Effector memory CD8-positive, alpha-beta T cell (primary cell): ENCODE measurements at regions not wholly inside any gene's neighbourhood (a gene's known extent, or its start where the extent isn't known, plus 50 kb on each side); places are given as distances from the start of the nearest gene placed in this dataset.
"Not testable (repeated sequence)": the region's sequence is repeated elsewhere in the genome, so short reads cannot be mapped to it uniquely, and the experiment has no call there.

Experiments
- ATAC-seq: fragments of 150-1000 bp; cut with Tn5 transposase; replicated peaks from 2 replicates; pipeline ENCODE4 v1.10.0; 2021; ENCODE audit warnings: mild to moderate bottlenecking, moderate library complexity
- DNase-seq, 3 experiments: peaks; one replicate each; pipeline ENCODE4 v3.0.0; 2021
- H3K27ac Mint-ChIP-seq, 2 donors: one replicate each; pipeline ENCODE4 v1.8.0; 2022; ENCODE audit warnings: mild to moderate bottlenecking in 2 of 2, mixed read lengths in 2 of 2, moderate library complexity in 2 of 2
- H3K27me3 Mint-ChIP-seq, 2 donors: one replicate each; pipeline ENCODE4 v1.8.0; 2022; ENCODE audit warnings: mixed read lengths in 2 of 2
- H3K36me3 Mint-ChIP-seq: one replicate; pipeline ENCODE4 v1.8.0; 2022; ENCODE audit warnings: mild to moderate bottlenecking, moderate library complexity, mixed read lengths; ENCODE audit not compliant: insufficient read depth
- H3K4me1 Mint-ChIP-seq, 2 donors: one replicate each; pipeline ENCODE4 v1.8.0; 2022; ENCODE audit warnings: low read depth in 2 of 2, mixed read lengths in 2 of 2
- H3K4me3 Mint-ChIP-seq, 2 donors: one replicate each; pipeline ENCODE4 v1.8.0; 2022; ENCODE audit warnings: mild to moderate bottlenecking in 2 of 2, mixed read lengths in 2 of 2, moderate library complexity in 2 of 2
- H3K9me3 Mint-ChIP-seq, 2 donors: one replicate each; pipeline ENCODE4 v1.8.0; 2022; ENCODE audit warnings: mixed read lengths in 2 of 2

GRCh38 chr3:193028258-193028657 is 110.6 kb upstream of the MB21D2 start:
- Mint-ChIP-seq H3K27me3 (no peaks in the 10 kb centered on the region), H3K9me3 (no peaks in the 10 kb centered on the region), H3K27ac (no peak overlapping the region), H3K4me3 (no peak overlapping the region), H3K4me1 (no peaks in the 10 kb centered on the region), H3K36me3 (no peaks in the 10 kb centered on the region)
- ATAC-seq (no peak), DNase-seq (no peak)

- H3K9me3 Mint-ChIP-seq = peaks cover 0 to 3% of the 10 kb centered on the region in 2 donors
- ATAC-seq (no peak), DNase-seq (no peak)
- H3K27me3 Mint-ChIP-seq = no peaks in the 10 kb centered on the region
- no peak overlapping the region for H3K4me3 Mint-ChIP-seq
- no peak overlapping the region for H3K27ac Mint-ChIP-seq
- no peaks in the 10 kb centered on the region for H3K36me3 Mint-ChIP-seq
- no peaks in the 10 kb centered on the region for H3K4me1 Mint-ChIP-seq
Measured at GRCh38 chr3:193029800-193030199, 112.1 kb upstream of the MB21D2 start.

- Mint-ChIP-seq H3K4me3 (no peak overlapping the region), H3K27me3 (no peaks in the 10 kb centered on the region), H3K4me1 (no peaks in the 10 kb centered on the region), H3K36me3 (no peaks in the 10 kb centered on the region), H3K9me3 (peaks cover 0 to 4% of the 10 kb centered on the region in 2 donors), H3K27ac (no peak overlapping the region)
- DNase-seq (no peak), ATAC-seq (no peak)
Measured at GRCh38 chr3:193030276-193030675, 112.6 kb upstream of the MB21D2 start.

GRCh38 chr3:193031911-193032310 is 114.3 kb upstream of the MB21D2 start:
- no peaks in the 10 kb centered on the region for H3K27me3 Mint-ChIP-seq
- no peaks in the 10 kb centered on the region for H3K4me1 Mint-ChIP-seq
- DNase-seq (no peak), ATAC-seq (no peak)
- H3K4me3 Mint-ChIP-seq = no peak overlapping the region
- H3K27ac Mint-ChIP-seq = no peak overlapping the region
- H3K9me3 Mint-ChIP-seq = peaks cover 0 to 4% of the 10 kb centered on the region in 2 donors
- no peaks in the 10 kb centered on the region for H3K36me3 Mint-ChIP-seq

- no peak for DNase-seq
- Mint-ChIP-seq H3K36me3 (no peaks in the 10 kb centered on the region), H3K9me3 (peaks cover 0 to 9% of the 10 kb centered on the region in 2 donors), H3K4me3 (no peak overlapping the region), H3K4me1 (no peaks in the 10 kb centered on the region), H3K27ac (no peak overlapping the region), H3K27me3 (no peaks in the 10 kb centered on the region)
- ATAC-seq = no peak
Measured at GRCh38 chr3:193033226-193033780, 115.6 kb upstream of the MB21D2 start.

GRCh38 chr3:193037828-193038227 is 120.2 kb upstream of the MB21D2 start:
- not testable (repeated sequence) for ATAC-seq, H3K27me3 Mint-ChIP-seq, DNase-seq, H3K27ac Mint-ChIP-seq, H3K4me3 Mint-ChIP-seq, H3K4me1 Mint-ChIP-seq, H3K36me3 Mint-ChIP-seq
- H3K9me3 Mint-ChIP-seq = peaks cover 0 to 11% of the 10 kb centered on the region in 2 donors

- Mint-ChIP-seq H3K27me3 (no peaks in the 10 kb centered on the region), H3K27ac (no peak overlapping the region), H3K9me3 (peaks cover 0 to 11% of the 10 kb centered on the region in 2 donors), H3K4me3 (no peak overlapping the region), H3K36me3 (no peaks in the 10 kb centered on the region), H3K4me1 (no peaks in the 10 kb centered on the region)
- no peak for DNase-seq
- no peak for ATAC-seq
Measured at GRCh38 chr3:193039058-193039457, 121.4 kb upstream of the MB21D2 start.

- Mint-ChIP-seq H3K27ac (no peak overlapping the region), H3K4me1 (no peaks in the 10 kb centered on the region), H3K9me3 (peaks cover 0 to 7% of the 10 kb centered on the region in 2 donors), H3K27me3 (no peaks in the 10 kb centered on the region), H3K4me3 (no peak overlapping the region), H3K36me3 (no peaks in the 10 kb centered on the region)
- DNase-seq = no peak
- ATAC-seq = peak; percentile 29
Measured at GRCh38 chr3:193040836-193041672, 123.4 kb upstream of the MB21D2 start.

- Mint-ChIP-seq H3K36me3 (no peaks in the 10 kb centered on the region), H3K4me1 (no peaks in the 10 kb centered on the region), H3K27me3 (no peaks in the 10 kb centered on the region), H3K27ac (no peak overlapping the region), H3K4me3 (no peak overlapping the region), H3K9me3 (peaks cover 0 to 2% of the 10 kb centered on the region in 2 donors)
- ATAC-seq = no peak
- DNase-seq = no peak
Measured at GRCh38 chr3:193046371-193046770, 128.7 kb upstream of the MB21D2 start.

GRCh38 chr3:193047461-193047860 is 129.8 kb upstream of the MB21D2 start:
- DNase-seq, H3K36me3 Mint-ChIP-seq, ATAC-seq, H3K27me3 Mint-ChIP-seq, H3K4me1 Mint-ChIP-seq, H3K4me3 Mint-ChIP-seq, H3K9me3 Mint-ChIP-seq, H3K27ac Mint-ChIP-seq: not testable (repeated sequence)

GRCh38 chr3:193048127-193048526 is 130.5 kb upstream of the MB21D2 start:
- no peaks in the 10 kb centered on the region for H3K4me1 Mint-ChIP-seq
- no peaks in the 10 kb centered on the region for H3K36me3 Mint-ChIP-seq
- no peak for DNase-seq
- H3K4me3 Mint-ChIP-seq = no peak overlapping the region
- no peaks in the 10 kb centered on the region for H3K27me3 Mint-ChIP-seq
- no peak overlapping the region for H3K27ac Mint-ChIP-seq
- ATAC-seq = no peak
- peaks cover 0 to 3% of the 10 kb centered on the region in 2 donors for H3K9me3 Mint-ChIP-seq

GRCh38 chr3:193049935-193050334 is 132.3 kb upstream of the MB21D2 start:
- DNase-seq (no peak), ATAC-seq (no peak)
- Mint-ChIP-seq H3K9me3 (peaks cover 0 to 3% of the 10 kb centered on the region in 2 donors), H3K27me3 (no peaks in the 10 kb centered on the region), H3K27ac (no peak overlapping the region), H3K36me3 (no peaks in the 10 kb centered on the region), H3K4me1 (no peaks in the 10 kb centered on the region), H3K4me3 (no peak overlapping the region)

- no peak for DNase-seq
- H3K4me1 Mint-ChIP-seq = no peaks in the 10 kb centered on the region
- no peak for ATAC-seq
- no peaks in the 10 kb centered on the region for H3K27me3 Mint-ChIP-seq
- H3K36me3 Mint-ChIP-seq = no peaks in the 10 kb centered on the region
- no peak overlapping the region for H3K27ac Mint-ChIP-seq
- H3K4me3 Mint-ChIP-seq = no peak overlapping the region
- peaks cover 0 to 3% of the 10 kb centered on the region in 2 donors for H3K9me3 Mint-ChIP-seq
Measured at GRCh38 chr3:193051314-193051713, 133.7 kb upstream of the MB21D2 start.

GRCh38 chr3:193052354-193053045 is 134.8 kb upstream of the MB21D2 start:
- Mint-ChIP-seq H3K4me1 (no peaks in the 10 kb centered on the region), H3K36me3 (no peaks in the 10 kb centered on the region), H3K4me3 (no peak overlapping the region)

More at GRCh38 chr3:193052354-193053045, 134.8 kb upstream of the MB21D2 start:
- H3K9me3 Mint-ChIP-seq = peaks cover 0 to 3% of the 10 kb centered on the region in 2 donors
- no peak overlapping the region for H3K27ac Mint-ChIP-seq
- DNase-seq (no peak), ATAC-seq (no peak)
- H3K27me3 Mint-ChIP-seq = no peaks in the 10 kb centered on the region
